A673 (cell line): ENCODE measurements at regions not wholly inside any gene's neighbourhood (a gene's known extent, or its start where the extent isn't known, plus 50 kb on each side); places are given as distances from the start of the nearest gene placed in this dataset.

Experiments
- EZH2 ChIP-seq: fragments of 200-600 bp; sonication (generic); IDR thresholded peaks from 2 replicates; pipeline ENCODE4 v1.6.1; 2017; ENCODE audit warnings: borderline replicate concordance, low read depth, mild to moderate bottlenecking, mixed read lengths, antibody characterized with exemption, low read length; ENCODE audit not compliant: poor library complexity, severe bottlenecking
- TF ChIP-seq, protein P1 (sequence below): fragments of 300-800, 200-600 bp; sonication (generic); conservative IDR thresholded peaks from 2 replicates; pipeline ENCODE4 v1.5.1; 2017; ENCODE audit warnings: low read depth, mild to moderate bottlenecking, antibody characterized with exemption, low read length, moderate library complexity, mixed read lengths

GRCh38 chr2:106581755-106582147, 94.6 kb downstream of the CD8B2 start:
- TF ChIP-seq, protein P1, sequence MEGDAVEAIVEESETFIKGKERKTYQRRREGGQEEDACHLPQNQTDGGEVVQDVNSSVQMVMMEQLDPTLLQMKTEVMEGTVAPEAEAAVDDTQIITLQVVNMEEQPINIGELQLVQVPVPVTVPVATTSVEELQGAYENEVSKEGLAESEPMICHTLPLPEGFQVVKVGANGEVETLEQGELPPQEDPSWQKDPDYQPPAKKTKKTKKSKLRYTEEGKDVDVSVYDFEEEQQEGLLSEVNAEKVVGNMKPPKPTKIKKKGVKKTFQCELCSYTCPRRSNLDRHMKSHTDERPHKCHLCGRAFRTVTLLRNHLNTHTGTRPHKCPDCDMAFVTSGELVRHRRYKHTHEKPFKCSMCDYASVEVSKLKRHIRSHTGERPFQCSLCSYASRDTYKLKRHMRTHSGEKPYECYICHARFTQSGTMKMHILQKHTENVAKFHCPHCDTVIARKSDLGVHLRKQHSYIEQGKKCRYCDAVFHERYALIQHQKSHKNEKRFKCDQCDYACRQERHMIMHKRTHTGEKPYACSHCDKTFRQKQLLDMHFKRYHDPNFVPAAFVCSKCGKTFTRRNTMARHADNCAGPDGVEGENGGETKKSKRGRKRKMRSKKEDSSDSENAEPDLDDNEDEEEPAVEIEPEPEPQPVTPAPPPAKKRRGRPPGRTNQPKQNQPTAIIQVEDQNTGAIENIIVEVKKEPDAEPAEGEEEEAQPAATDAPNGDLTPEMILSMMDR: no peak
- no peak for TF ChIP-seq EZH2
